ENCODE measurements at regions not wholly inside any gene's neighbourhood (a gene's known extent, or its start where the extent isn't known, plus 50 kb on each side); places are given as distances from the start of the nearest gene placed in this dataset.

DNA sequence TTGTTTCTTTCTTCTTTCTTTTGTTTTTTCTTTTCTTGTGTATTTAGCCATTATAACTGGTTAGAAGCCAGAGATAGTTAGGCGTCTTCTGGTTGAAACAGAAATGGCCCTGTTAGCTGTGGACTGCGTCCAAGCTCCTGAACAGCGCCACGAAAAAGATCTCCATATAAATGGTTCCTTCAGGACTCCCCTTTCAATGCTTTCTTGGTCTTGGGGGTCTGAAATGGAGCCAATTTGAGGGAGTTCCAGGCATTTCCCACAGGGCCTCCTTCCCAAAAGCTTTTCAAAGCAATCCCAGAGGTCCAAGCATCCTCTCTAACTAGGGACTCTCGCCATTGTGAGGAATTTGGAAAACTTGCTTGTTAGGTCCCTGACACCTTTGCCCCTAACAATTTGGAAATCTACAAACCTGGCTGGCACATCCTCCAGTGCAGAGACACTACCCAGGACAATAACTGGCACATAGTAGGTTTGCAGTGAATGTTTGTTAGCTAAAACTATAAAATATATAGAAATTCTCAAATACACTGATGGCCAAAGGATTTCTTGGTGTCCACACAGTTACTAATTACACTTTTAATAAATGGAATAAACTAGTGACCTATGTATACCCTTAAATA, 80.1 kb downstream of the MYCN start:
- H3K4me1 ChIP-seq (ENCODE audit: control insufficient read depth, insufficient read depth, low read length), result peaks cover 10% of the 10 kb centered on the region
- H3K27ac ChIP-seq (ENCODE audit: low read depth, low read length), result no peak overlapping the region
- H3K36me3 ChIP-seq (ENCODE audit: control insufficient read depth, insufficient read depth, low read length), result no peaks in the 10 kb centered on the region
- no peaks in the 10 kb centered on the region for H3K9me3 ChIP-seq (ENCODE audit: control insufficient read depth, insufficient read depth, low read length)
- WGBS (ENCODE audit: insufficient coverage), result no CpG with 5 or more reads among the region's 5 CpGs
- DNase-seq (ENCODE audit: low read depth in 4 of 6, low spot score in 6 of 6), result peak in 5 of 6 donors; percentile 63 to 94 (median 72)
- H3K27me3 ChIP-seq (ENCODE audit: control insufficient read depth, insufficient read depth, low read length), result no peaks in the 10 kb centered on the region
- H3K4me3 ChIP-seq (ENCODE audit: low read depth, low read length), result no peak overlapping the region

DNA sequence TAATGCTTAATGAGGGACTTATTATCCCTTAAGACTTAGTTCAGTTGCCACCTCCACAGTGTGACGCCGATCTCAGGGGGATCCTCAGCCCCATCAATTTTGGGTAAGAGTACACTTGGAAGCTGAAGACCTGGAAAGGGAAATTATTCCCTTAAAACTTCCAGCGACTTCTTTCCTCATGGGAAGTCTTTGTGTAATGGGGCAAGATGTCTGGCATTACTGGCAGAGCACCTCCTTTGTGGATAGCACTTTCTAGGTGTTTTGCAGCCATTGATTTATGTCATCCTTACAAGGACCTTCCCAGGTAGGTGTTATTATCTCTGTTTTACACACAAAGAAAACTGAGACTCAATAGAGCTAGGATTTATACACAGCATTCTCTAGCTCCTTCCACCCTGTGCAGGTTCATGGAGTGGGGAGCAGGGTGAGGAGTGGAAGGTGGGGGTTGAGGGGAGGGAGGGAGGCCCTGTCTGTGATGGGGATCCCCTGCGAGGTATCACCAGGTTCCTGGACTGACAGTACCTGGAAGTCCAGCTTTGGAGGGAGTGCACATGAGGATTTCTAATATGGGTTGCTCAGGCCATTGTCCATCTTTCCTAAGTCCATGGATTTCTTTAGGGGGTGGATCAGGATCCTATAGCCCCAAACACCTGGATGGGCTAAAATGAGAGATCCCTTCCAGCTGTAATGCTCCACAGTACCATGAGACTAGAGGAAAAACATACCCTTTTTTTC, 79.4 kb downstream of the MYCN start:
- H3K9me3 ChIP-seq (ENCODE audit: control insufficient read depth, insufficient read depth, low read length), result no peaks in the 10 kb centered on the region
- peaks cover 15% of the 10 kb centered on the region for H3K4me1 ChIP-seq (ENCODE audit: control insufficient read depth, insufficient read depth, low read length)
- DNase-seq (ENCODE audit: low read depth in 4 of 6, low spot score in 6 of 6), result peak in 1 of 6 donors; percentile 49
- no CpG with 5 or more reads among the region's 4 CpGs for WGBS (ENCODE audit: insufficient coverage)
- H3K4me3 ChIP-seq (ENCODE audit: low read depth, low read length), result no peak overlapping the region
- H3K27ac ChIP-seq (ENCODE audit: low read depth, low read length), result no peak overlapping the region
- no peaks in the 10 kb centered on the region for H3K27me3 ChIP-seq (ENCODE audit: control insufficient read depth, insufficient read depth, low read length)
- no peaks in the 10 kb centered on the region for H3K36me3 ChIP-seq (ENCODE audit: control insufficient read depth, insufficient read depth, low read length)

DNA sequence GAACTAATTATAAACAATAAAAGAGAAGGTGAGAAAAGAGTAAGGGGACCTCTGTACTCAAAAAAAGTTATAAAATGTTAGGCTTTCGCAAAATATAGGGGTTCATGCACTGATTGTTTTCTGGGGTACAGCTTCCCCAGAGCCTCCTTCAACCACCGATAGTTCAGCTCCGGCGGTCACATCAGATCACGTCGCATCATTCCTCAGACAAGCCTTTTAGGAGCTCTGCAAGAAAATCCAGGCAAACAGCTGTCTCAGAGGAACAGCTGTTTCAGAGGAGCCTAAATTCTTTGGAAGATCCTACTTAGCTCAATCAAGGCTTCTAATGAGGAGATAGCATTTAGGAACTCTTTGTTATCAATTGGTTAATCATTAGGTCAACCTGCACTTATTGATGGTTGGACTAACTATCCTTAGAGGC, 78.7 kb downstream of the MYCN start:
- Histone ChIP-seq H3K9me3 (ENCODE audit: control insufficient read depth, insufficient read depth, low read length) (no peaks in the 10 kb centered on the region), H3K27me3 (ENCODE audit: control insufficient read depth, insufficient read depth, low read length) (peaks cover under 1% of the 10 kb centered on the region), H3K4me1 (ENCODE audit: control insufficient read depth, insufficient read depth, low read length) (peaks cover 22% of the 10 kb centered on the region), H3K36me3 (ENCODE audit: control insufficient read depth, insufficient read depth, low read length) (no peaks in the 10 kb centered on the region), H3K4me3 (ENCODE audit: low read depth, low read length) (no peak overlapping the region), H3K27ac (ENCODE audit: low read depth, low read length) (no peak overlapping the region)
- no peak for DNase-seq (ENCODE audit: low read depth in 4 of 6, low spot score in 6 of 6)
- WGBS (ENCODE audit: insufficient coverage), result 100% methylated on average over 2 of the region's 6 CpGs

DNA sequence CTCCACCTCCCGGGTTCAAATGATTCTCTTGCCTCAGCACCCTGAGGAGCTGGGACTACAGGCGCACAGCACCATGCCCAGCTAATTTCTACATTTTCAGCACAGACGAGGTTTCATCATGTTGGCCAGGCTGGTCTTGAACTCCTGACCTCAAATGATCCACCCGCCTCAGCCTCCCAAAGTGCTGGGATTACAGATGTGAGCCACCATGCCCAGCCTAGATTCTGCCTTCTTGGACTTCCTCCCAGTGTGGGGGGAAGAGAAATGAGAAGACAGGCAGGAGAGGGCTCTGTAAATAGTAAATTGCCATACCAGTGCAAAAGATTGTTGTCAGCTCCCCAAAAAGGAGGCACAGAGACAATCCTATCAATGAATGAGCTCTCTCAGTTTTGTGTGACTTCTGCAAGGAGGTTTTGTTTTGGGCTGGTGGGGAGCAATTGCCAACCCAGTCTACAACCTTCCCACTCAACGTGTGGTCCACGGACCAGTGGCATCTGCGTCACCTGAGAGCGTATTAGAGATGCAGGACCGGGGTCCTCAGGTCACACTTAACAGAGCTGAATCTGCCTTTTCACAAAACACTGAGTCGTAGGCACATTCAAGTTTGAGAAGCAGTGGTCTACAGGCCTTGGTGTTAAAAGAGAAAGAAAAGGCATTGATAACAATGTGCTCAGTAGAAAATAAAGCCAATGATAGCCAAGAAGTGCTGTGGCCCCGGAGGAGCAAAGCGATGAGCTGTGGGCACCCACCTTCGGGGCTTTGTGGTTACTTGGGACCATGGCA, 78.1 kb downstream of the MYCN start:
- Histone ChIP-seq H3K4me1 (ENCODE audit: control insufficient read depth, insufficient read depth, low read length) (peaks cover 28% of the 10 kb centered on the region), H3K36me3 (ENCODE audit: control insufficient read depth, insufficient read depth, low read length) (no peaks in the 10 kb centered on the region), H3K9me3 (ENCODE audit: control insufficient read depth, insufficient read depth, low read length) (no peaks in the 10 kb centered on the region), H3K4me3 (ENCODE audit: low read depth, low read length) (no peak overlapping the region), H3K27me3 (ENCODE audit: control insufficient read depth, insufficient read depth, low read length) (peaks cover 5% of the 10 kb centered on the region), H3K27ac (ENCODE audit: low read depth, low read length) (no peak overlapping the region)
- 98% methylated on average over 8 of the region's 13 CpGs for WGBS (ENCODE audit: insufficient coverage)
- no peak for DNase-seq (ENCODE audit: low read depth in 4 of 6, low spot score in 6 of 6)

DNA sequence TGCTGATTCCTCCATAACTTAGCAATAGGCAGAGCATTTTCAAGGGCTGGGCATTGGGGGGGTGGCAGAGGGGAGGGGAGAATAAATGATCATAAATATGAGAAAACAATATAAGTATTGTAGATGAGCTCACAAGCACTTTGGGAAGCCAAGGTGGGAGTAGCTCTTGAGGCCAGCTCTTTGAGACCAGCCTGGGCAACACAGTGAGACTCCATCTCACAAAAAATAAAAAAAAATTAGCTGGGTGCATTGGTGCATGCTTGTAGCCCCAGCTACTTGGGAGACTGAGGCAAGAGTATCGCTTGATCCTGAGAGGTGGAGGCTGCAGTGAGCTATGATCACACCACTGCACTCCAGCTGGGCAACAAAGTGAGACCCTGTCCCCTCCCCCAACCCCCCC, 75.9 kb downstream of the MYCN start:
- Histone ChIP-seq H3K27me3 (ENCODE audit: control insufficient read depth, insufficient read depth, low read length) (peaks cover 13% of the 10 kb centered on the region), H3K36me3 (ENCODE audit: control insufficient read depth, insufficient read depth, low read length) (no peaks in the 10 kb centered on the region), H3K4me3 (ENCODE audit: low read depth, low read length) (no peak overlapping the region), H3K9me3 (ENCODE audit: control insufficient read depth, insufficient read depth, low read length) (no peaks in the 10 kb centered on the region), H3K4me1 (ENCODE audit: control insufficient read depth, insufficient read depth, low read length) (peaks cover 42% of the 10 kb centered on the region), H3K27ac (ENCODE audit: low read depth, low read length) (no peak overlapping the region)
- no CpG with 5 or more reads among the region's 1 CpG for WGBS (ENCODE audit: insufficient coverage)
- no peak for DNase-seq (ENCODE audit: low read depth in 4 of 6, low spot score in 6 of 6)

DNA sequence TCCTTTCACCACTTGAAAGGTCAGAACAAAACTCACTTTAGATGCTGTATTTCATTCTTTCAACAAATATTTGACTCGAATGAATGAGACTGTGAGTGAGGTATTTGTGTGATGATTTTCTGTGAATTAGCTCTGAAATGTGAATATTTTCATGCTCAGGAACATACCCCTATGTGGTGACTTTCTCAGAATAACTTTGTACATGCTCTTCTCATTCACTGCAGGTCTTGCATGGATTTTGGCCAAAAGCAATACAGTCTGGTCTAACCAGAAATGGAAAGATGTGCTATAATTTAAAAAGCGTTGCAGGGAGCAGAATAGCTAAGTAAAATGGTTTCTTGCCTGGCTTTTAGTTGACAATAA, 75.5 kb downstream of the MYCN start:
- peaks cover 13% of the 10 kb centered on the region for H3K27me3 ChIP-seq (ENCODE audit: control insufficient read depth, insufficient read depth, low read length)
- H3K4me1 ChIP-seq (ENCODE audit: control insufficient read depth, insufficient read depth, low read length), result peaks cover 42% of the 10 kb centered on the region
- no peak overlapping the region for H3K27ac ChIP-seq (ENCODE audit: low read depth, low read length)
- H3K4me3 ChIP-seq (ENCODE audit: low read depth, low read length), result no peak overlapping the region
- H3K36me3 ChIP-seq (ENCODE audit: control insufficient read depth, insufficient read depth, low read length), result no peaks in the 10 kb centered on the region
- no peak for DNase-seq (ENCODE audit: low read depth in 4 of 6, low spot score in 6 of 6)
- H3K9me3 ChIP-seq (ENCODE audit: control insufficient read depth, insufficient read depth, low read length), result no peaks in the 10 kb centered on the region
- WGBS (ENCODE audit: insufficient coverage), result 83% methylated on average over 1 of the region's 2 CpGs

DNA sequence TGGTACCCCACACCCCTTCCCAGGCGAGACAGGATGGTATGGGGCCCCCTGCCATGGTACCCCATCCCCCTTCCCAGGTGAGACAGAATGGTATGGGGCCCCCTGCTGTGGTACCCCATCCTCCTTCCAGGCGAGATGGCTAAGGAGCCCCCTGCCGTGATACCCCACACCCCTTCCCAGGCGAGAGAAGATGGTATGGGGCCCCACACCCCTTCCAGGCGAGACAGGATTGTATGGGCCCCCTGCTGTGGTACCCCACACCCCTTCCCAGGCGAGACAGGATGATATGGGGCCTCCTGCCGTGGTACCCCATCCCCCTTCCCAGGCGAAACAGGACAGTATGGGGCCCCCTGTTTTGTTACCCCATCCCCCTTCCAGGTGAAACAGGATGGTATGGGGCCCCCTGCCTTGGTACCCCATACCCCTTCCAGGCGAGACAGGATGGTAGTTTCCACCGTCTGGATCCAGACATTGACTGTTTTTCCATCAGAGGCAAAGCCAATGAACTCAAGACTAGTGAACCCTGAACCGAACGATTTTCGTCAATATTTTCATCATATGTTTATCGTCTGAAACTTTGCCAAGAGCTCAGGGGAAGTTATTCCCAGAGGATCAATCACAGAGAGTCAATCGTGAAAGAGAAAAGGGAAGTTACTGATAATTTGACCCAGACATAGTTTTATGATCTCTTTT, 75.0 kb downstream of the MYCN start:
- Histone ChIP-seq H3K36me3 (ENCODE audit: control insufficient read depth, insufficient read depth, low read length) (no peaks in the 10 kb centered on the region), H3K4me3 (ENCODE audit: low read depth, low read length) (no peak overlapping the region), H3K27me3 (ENCODE audit: control insufficient read depth, insufficient read depth, low read length) (peaks cover 13% of the 10 kb centered on the region), H3K27ac (ENCODE audit: low read depth, low read length) (no peak overlapping the region), H3K9me3 (ENCODE audit: control insufficient read depth, insufficient read depth, low read length) (no peaks in the 10 kb centered on the region), H3K4me1 (ENCODE audit: control insufficient read depth, insufficient read depth, low read length) (peaks cover 42% of the 10 kb centered on the region)
- no peak for DNase-seq (ENCODE audit: low read depth in 4 of 6, low spot score in 6 of 6)
- 93% methylated on average over 5 of the region's 15 CpGs for WGBS (ENCODE audit: insufficient coverage)

DNA sequence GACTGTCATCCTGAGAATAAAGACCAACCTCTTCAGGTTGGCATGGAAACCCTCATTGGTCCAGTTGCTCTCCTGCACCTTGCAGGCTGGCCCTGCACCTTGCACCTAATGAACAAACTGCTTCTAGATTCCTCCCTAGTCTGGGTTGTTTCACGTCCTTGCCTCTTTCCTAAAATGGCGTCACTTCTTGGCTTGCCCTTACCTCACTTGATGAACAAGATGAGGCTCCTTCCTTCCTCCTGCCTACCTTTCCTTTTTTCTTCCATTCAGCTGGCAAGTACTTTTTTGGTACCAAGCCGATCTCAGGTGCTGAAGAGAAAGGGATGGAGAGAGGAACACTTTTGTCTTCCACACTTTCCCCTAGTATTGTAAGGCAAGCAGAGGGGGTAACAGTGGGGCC, 74.5 kb downstream of the MYCN start:
- H3K36me3 ChIP-seq (ENCODE audit: control insufficient read depth, insufficient read depth, low read length), result no peaks in the 10 kb centered on the region
- 84% methylated on average over 2 of the region's 3 CpGs for WGBS (ENCODE audit: insufficient coverage)
- H3K4me3 ChIP-seq (ENCODE audit: low read depth, low read length), result no peak overlapping the region
- H3K4me1 ChIP-seq (ENCODE audit: control insufficient read depth, insufficient read depth, low read length), result peaks cover 38% of the 10 kb centered on the region
- no peak for DNase-seq (ENCODE audit: low read depth in 4 of 6, low spot score in 6 of 6)
- peaks cover 13% of the 10 kb centered on the region for H3K27me3 ChIP-seq (ENCODE audit: control insufficient read depth, insufficient read depth, low read length)
- no peak overlapping the region for H3K27ac ChIP-seq (ENCODE audit: low read depth, low read length)
- H3K9me3 ChIP-seq (ENCODE audit: control insufficient read depth, insufficient read depth, low read length), result no peaks in the 10 kb centered on the region

DNA sequence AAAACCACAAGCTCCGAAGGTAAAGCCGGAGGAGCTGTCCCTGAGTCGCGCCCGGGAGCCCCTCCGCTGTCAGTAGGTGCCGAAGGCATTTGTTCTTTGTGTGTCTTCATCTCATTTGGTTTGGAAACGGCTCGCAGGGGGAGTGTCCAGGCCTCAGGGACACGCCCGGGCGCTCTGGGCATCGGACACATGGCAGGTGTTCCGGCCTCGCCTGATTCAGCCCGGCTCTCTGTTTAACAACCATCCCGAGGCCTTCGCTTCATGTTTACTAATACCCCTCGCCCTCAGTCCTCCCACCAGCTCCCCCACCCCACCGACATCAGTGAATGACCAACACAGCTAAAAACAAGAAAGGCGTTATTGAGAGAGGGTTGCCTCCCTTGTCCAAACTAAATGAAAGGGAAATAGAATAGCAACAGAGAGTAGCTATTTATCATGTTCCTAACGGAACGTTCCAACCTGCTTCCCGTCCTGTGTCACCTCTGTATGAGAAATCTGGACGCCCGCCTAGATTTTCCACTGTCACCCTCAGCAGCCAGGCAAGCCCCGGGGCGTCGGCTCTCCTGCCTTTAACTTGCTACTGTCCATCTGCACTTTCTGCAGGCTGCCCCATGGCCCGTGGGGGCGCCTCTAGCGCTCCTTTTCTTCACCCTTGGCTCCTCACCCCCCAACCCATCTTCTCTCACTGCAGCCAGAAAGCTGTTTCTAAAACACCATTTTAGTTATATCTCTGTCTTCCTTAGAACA, 73.9 kb downstream of the MYCN start:
- Histone ChIP-seq H3K4me3 (ENCODE audit: low read depth, low read length) (no peak overlapping the region), H3K36me3 (ENCODE audit: control insufficient read depth, insufficient read depth, low read length) (no peaks in the 10 kb centered on the region), H3K4me1 (ENCODE audit: control insufficient read depth, insufficient read depth, low read length) (peaks cover 37% of the 10 kb centered on the region), H3K27ac (ENCODE audit: low read depth, low read length) (peak overlapping the region; percentile 62), H3K9me3 (ENCODE audit: control insufficient read depth, insufficient read depth, low read length) (no peaks in the 10 kb centered on the region), H3K27me3 (ENCODE audit: control insufficient read depth, insufficient read depth, low read length) (peaks cover 13% of the 10 kb centered on the region)
- WGBS (ENCODE audit: insufficient coverage), result 15% methylated on average over 29 of the region's 32 CpGs
- peak in 2 of 6 donors; percentile 76 to 83 for DNase-seq (ENCODE audit: low read depth in 4 of 6, low spot score in 6 of 6)

All from spinal cord (tissue), 9 donors.